A673 (cell line): ENCODE measurements at regions not wholly inside any gene's neighbourhood (a gene's known extent, or its start where the extent isn't known, plus 50 kb on each side); places are given as distances from the start of the nearest gene placed in this dataset.
A peak's percentile ranks its signal among the peaks of the same experiment; 100 is the strongest.
"Not testable (repeated sequence)": the region's sequence is repeated elsewhere in the genome, so short reads cannot be mapped to it uniquely, and the experiment has no call there.

ENCODE experiments used
- BruUV-seq: library from RNA; stranded (reverse); fragments of 400-500 nt; replicated peaks from 2 replicates; lab custom pipeline; 2021; lab: Mats Ljungman, UMichigan
- CTCF ChIA-PET: fragments of 300-600 bp; sonication (Branson Sonifier 250); formaldehyde crosslinking; loops from one replicate; lab custom pipeline; 2022; ENCODE audit warnings: antibody characterized with exemption; lab: Charles Lee
- POLR2A ChIA-PET: fragments of 300-600 bp; sonication (Branson Sonifier 250); formaldehyde crosslinking; loops from one replicate; lab custom pipeline; 2022; ENCODE audit warnings: antibody characterized with exemption; ENCODE audit not compliant: low non-redundant PET; lab: Charles Lee
- DNase-seq: peaks from one replicate; pipeline ENCODE4 v3.0.0-alpha.2; 2015; ENCODE audit warnings: low spot score
- H3K27ac ChIP-seq: fragments of 200-600 bp; sonication (generic); 2 replicates; pipeline ENCODE4 v1.5.1; 2016; ENCODE audit warnings: mixed run types, low read depth, mild to moderate bottlenecking, mixed read lengths, antibody characterized with exemption, low read length; ENCODE audit not compliant: poor library complexity, severe bottlenecking
- H3K27me3 ChIP-seq: fragments of 200-600 bp; sonication (generic); replicated peaks from 2 replicates; pipeline ENCODE4 v1.6.1; 2017; ENCODE audit warnings: mixed run types, low read depth, mild to moderate bottlenecking, mixed read lengths, antibody characterized with exemption, low read length; ENCODE audit not compliant: insufficient read depth, poor library complexity
- H3K36me3 ChIP-seq: fragments of 200-600 bp; sonication (generic); 2 replicates; pipeline ENCODE4 v1.6.1; 2016; ENCODE audit warnings: mixed run types, mild to moderate bottlenecking, mixed read lengths, antibody characterized with exemption, low read length; ENCODE audit not compliant: insufficient read depth, poor library complexity, severe bottlenecking
- H3K4me1 ChIP-seq: fragments of 200-600 bp; sonication (generic); 2 replicates; pipeline ENCODE4 v1.6.1; 2017; ENCODE audit warnings: mixed run types, mild to moderate bottlenecking, mixed read lengths, antibody characterized with exemption, low read length; ENCODE audit not compliant: insufficient read depth, poor library complexity, severe bottlenecking
- H3K4me3 ChIP-seq: fragments of 200-600 bp; sonication (generic); 2 replicates; pipeline ENCODE4 v1.5.1; 2016; ENCODE audit warnings: low read depth, mixed run types, mild to moderate bottlenecking, mixed read lengths, low read length; ENCODE audit not compliant: poor library complexity, severe bottlenecking
- H3K9me3 ChIP-seq: fragments of 200-600 bp; sonication (generic); 2 replicates; pipeline ENCODE4 v1.6.1; 2016; ENCODE audit warnings: mixed run types, low read depth, mild to moderate bottlenecking, mixed read lengths, antibody characterized with exemption, low read length; ENCODE audit not compliant: poor library complexity, severe bottlenecking
- EZH2 ChIP-seq: fragments of 200-600 bp; sonication (generic); IDR thresholded peaks from 2 replicates; pipeline ENCODE4 v1.6.1; 2017; ENCODE audit warnings: borderline replicate concordance, low read depth, mild to moderate bottlenecking, mixed read lengths, antibody characterized with exemption, low read length; ENCODE audit not compliant: poor library complexity, severe bottlenecking
- intact Hi-C: fragments of 100-400 bp; cut with micrococcal nuclease; formaldehyde crosslinking; loops from one replicate; pipeline ENCODE4 v1.10.0; 2022; ENCODE audit not compliant: unreplicated experiment
- TF ChIP-seq, protein P1 (sequence below): fragments of 300-800, 200-600 bp; sonication (generic); conservative IDR thresholded peaks from 2 replicates; pipeline ENCODE4 v1.5.1; 2017; ENCODE audit warnings: low read depth, mild to moderate bottlenecking, antibody characterized with exemption, low read length, moderate library complexity, mixed read lengths

DNA sequence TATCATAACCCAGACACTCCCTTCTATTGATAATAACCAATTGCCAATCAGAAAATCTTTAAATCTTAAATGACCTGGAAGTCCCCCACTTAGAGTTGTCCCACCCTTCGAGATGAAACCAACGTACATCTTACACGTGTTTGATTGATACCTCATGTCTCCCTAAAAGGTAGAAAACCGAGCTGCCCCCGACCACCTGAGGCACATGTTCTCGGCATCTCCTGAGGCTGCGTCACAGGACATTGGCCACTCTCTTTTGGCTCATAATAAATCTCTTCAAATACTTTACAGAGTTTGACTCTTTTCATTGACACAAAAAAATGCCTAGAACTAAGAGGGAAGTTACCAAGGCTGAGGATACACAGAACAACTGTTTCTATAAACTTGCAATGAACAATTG is 190.0 kb downstream of the RTP5 start:
- TF ChIP-seq EZH2: no peak
- TF ChIP-seq, protein P1, sequence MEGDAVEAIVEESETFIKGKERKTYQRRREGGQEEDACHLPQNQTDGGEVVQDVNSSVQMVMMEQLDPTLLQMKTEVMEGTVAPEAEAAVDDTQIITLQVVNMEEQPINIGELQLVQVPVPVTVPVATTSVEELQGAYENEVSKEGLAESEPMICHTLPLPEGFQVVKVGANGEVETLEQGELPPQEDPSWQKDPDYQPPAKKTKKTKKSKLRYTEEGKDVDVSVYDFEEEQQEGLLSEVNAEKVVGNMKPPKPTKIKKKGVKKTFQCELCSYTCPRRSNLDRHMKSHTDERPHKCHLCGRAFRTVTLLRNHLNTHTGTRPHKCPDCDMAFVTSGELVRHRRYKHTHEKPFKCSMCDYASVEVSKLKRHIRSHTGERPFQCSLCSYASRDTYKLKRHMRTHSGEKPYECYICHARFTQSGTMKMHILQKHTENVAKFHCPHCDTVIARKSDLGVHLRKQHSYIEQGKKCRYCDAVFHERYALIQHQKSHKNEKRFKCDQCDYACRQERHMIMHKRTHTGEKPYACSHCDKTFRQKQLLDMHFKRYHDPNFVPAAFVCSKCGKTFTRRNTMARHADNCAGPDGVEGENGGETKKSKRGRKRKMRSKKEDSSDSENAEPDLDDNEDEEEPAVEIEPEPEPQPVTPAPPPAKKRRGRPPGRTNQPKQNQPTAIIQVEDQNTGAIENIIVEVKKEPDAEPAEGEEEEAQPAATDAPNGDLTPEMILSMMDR: no peak
- Histone ChIP-seq H3K9me3 (peaks cover 10% of the 10 kb centered on the region), H3K4me3 (no peak overlapping the region), H3K27me3 (no peaks in the 10 kb centered on the region), H3K36me3 (no peaks in the 10 kb centered on the region), H3K27ac (no peak overlapping the region), H3K4me1 (no peaks in the 10 kb centered on the region)
- ChIA-PET CTCF (no interaction called here), POLR2A (no interaction called here)
- no TSS peak for BruUV-seq
- intact Hi-C loops: no loop called here
- DNase-seq: no peak

DNA sequence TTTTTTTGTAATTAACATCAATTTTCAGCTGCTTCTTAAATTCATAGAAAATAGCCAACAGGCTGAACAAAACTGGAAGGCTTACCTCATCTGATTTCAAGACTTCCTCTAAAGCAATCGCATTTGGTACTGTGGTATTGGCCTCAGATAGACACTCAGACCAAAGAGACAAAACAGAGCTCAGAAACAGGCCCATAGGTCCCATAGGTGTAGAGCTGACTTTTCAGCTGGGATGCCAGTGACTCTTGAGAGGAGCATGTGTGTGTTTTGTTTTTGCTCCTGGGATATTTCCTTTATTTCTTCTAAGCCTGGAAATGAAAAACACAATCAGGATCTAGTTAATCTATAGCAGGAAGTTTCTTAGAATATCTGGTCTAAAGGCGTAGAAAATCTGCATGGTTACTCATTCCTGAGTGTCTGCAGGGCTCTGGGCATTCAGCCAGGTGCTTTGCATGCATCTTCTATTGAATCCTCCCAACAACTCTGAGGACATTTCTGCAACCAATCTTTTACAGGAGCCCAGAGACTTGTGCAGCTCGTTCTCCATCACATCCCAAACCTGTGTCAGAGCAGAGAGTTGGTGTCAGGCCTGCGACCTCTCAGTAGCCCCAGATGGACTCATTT is 190.8 kb downstream of the RTP5 start:
- ChIA-PET POLR2A (no interaction called here), CTCF (no interaction called here)
- DNase-seq: peak; percentile 70
- Histone ChIP-seq H3K27ac (no peak overlapping the region), H3K36me3 (no peaks in the 10 kb centered on the region), H3K4me1 (no peaks in the 10 kb centered on the region), H3K27me3 (no peaks in the 10 kb centered on the region), H3K4me3 (no peak overlapping the region), H3K9me3 (peaks cover 10% of the 10 kb centered on the region)
- intact Hi-C loops: no loop called here
- TF ChIP-seq, protein P1: no peak
- no peak for TF ChIP-seq EZH2
- BruUV-seq: no TSS peak

DNA sequence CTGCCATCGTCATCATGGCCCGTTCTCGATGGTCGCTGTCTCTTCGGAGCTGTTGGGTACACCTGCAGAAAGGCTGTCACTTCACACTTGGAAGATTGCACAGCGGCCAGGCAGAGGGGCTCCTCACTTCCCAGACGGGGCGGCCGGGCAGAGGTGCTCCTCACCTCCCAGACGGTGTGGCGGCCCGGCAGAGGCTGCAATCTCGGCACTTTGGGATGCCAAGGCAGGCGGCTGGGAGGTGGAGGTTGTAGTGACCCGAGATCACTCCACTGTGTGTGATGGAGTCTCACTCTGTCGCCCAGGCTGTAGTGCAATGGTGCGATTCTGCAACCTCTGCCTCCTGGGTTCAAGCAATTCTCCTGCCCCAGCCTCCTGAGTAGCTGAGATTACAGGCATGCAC is 192.4 kb downstream of the RTP5 start:
- H3K4me3 ChIP-seq, BruUV-seq, intact Hi-C loops, H3K27me3 ChIP-seq, DNase-seq, H3K4me1 ChIP-seq, CTCF ChIA-PET, H3K36me3 ChIP-seq, H3K27ac ChIP-seq, POLR2A ChIA-PET: not testable (repeated sequence)
- peaks cover 10% of the 10 kb centered on the region for H3K9me3 ChIP-seq

DNA sequence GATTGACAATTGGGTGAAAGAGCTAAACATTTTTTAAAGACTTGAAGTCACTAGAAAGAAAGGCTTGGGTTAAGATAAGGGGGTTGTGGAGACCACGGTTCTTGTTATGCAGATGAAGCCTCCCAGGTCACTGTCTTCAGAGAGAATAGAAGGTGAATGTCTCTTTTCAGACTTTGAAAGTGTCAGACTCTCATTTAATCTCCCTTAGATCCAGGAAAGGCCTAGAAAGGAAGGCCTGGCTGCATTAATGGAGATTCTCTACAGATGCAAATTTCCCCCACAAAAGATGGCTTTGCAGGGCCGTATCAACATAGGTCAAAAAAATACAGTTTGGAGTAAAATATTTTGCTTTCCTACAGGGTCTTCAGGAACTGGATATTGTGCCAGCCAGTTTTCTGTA is 193.9 kb downstream of the RTP5 start:
- TF ChIP-seq, protein P1: no peak
- TF ChIP-seq EZH2: no peak
- H3K27ac ChIP-seq: no peak overlapping the region

More for the DNA sequence above, 193.9 kb downstream of the RTP5 start:
- Histone ChIP-seq H3K9me3 (peaks cover 10% of the 10 kb centered on the region), H3K27me3 (no peaks in the 10 kb centered on the region), H3K36me3 (no peaks in the 10 kb centered on the region), H3K4me1 (no peaks in the 10 kb centered on the region), H3K4me3 (no peak overlapping the region)
- DNase-seq: no peak
- BruUV-seq: no TSS peak
- ChIA-PET POLR2A (no interaction called here), CTCF (no interaction called here)
- intact Hi-C loops: no loop called here
